ENCODE measurements at regions not wholly inside any gene's neighbourhood (a gene's known extent, or its start where the extent isn't known, plus 50 kb on each side); places are given as distances from the start of the nearest gene placed in this dataset.
A peak's percentile ranks its signal among the peaks of the same experiment; 100 is the strongest.

DNA sequence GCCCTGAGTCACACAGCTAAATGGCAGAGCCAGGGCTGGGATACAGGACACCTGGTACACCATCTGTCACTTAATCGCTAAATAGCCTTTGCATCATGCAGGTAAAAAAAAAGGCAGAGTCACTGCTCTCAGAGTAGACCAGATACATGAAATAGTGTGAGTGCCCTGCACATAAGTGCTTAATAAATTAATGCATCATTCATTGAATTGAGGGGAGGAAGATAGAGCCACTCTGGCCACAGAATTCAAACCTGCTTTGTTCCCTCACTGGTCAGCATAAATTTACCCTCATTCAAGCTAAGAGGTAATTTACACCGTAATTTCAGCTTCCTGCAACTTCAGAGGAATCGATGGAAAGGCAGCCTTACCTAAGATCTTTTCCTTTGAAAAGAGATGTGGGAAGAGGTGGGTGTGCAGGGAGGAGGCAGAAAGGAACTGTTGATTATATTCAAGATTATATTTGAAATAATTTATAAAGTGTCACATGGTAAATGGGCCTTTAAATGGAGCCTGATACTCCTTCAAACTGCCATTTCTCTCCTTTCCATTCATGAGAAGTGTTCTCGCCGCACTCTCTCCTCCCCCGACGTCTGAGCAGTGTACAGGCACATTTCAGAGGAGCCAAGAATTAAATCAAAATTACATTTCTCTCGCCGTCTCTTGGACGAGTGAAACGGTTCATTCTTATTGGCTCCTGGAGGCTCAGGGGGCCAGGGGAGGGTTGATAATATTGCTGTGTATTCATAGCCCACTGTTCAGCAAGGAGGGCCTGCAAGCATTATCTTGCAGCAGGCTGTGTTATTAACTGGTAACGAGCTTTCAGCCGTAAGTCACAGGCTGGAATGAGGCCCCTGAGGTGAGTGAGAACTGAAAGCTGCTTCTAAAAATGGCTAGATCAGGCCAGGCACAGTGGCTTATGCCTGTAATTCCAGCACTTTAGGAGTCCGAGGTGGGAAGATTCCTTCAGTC is 52.2 kb upstream of the HMGXB4 start:
- H3K9ac ChIP-seq = no peak overlapping the region
- peak; percentile 46 for DNase-seq (ENCODE audit: low spot score)
- peak overlapping the region; percentile 66 for H3K4me2 ChIP-seq
- no peaks in the 10 kb centered on the region for H3K9me3 ChIP-seq (ENCODE audit: low read depth)
- Mint-ChIP-seq H3K36me3 (no peaks in the 10 kb centered on the region), H3K27ac (peak overlapping the region; percentile 90), H3K4me1 (peaks cover 23% of the 10 kb centered on the region), H3K27me3 (ENCODE audit: insufficient read depth, low read depth) (peaks cover 7% of the 10 kb centered on the region), H3K4me3 (no peak overlapping the region), H3K9me3 (no peaks in the 10 kb centered on the region)
- no peaks in the 10 kb centered on the region for H4K20me1 ChIP-seq (ENCODE audit: low read depth)
- peak overlapping the region; percentile 99 for H2AFZ ChIP-seq (replicated peaks)
- H3F3A ChIP-seq (ENCODE audit: low read depth) = peaks cover 17% of the 10 kb centered on the region
- no peaks in the 10 kb centered on the region for H3K27me3 ChIP-seq
- H3K4me1 ChIP-seq = peaks cover 25% of the 10 kb centered on the region
- TF ChIP-seq EZH2 (IDR thresholded peaks at IDR 0.05) (no peak), EZH2phosphoT487 (IDR thresholded peaks at IDR 0.05) (no peak)
- TF ChIP-seq, protein P1, sequence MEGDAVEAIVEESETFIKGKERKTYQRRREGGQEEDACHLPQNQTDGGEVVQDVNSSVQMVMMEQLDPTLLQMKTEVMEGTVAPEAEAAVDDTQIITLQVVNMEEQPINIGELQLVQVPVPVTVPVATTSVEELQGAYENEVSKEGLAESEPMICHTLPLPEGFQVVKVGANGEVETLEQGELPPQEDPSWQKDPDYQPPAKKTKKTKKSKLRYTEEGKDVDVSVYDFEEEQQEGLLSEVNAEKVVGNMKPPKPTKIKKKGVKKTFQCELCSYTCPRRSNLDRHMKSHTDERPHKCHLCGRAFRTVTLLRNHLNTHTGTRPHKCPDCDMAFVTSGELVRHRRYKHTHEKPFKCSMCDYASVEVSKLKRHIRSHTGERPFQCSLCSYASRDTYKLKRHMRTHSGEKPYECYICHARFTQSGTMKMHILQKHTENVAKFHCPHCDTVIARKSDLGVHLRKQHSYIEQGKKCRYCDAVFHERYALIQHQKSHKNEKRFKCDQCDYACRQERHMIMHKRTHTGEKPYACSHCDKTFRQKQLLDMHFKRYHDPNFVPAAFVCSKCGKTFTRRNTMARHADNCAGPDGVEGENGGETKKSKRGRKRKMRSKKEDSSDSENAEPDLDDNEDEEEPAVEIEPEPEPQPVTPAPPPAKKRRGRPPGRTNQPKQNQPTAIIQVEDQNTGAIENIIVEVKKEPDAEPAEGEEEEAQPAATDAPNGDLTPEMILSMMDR (IDR thresholded peaks at IDR 0.05) = no peak
- H3K4me3 ChIP-seq = no peak overlapping the region
- no peaks in the 10 kb centered on the region for H3K79me2 ChIP-seq (ENCODE audit: low read depth)
- no peaks in the 10 kb centered on the region for H3K36me3 ChIP-seq
- peak overlapping the region; percentile 13 for H3K27ac ChIP-seq

DNA sequence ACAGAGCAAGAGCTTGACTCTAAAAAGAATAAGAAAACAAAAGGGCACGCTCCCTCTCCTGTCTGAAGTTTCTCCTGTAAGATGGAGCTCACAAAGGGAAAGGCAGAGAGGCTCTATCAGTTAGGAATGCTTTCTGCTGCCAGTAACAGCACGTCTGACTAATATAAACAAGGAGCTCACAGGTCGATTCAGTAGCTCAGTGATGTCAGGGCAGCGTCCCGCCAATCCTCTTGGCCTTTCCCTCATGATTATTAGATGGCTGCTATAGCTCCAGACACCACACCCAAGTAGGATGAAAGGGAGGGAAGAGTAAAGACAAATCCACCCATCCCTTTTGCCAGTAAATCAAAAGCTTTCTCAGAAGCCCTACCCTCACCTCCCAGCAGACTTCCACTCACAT is 51.3 kb upstream of the HMGXB4 start:
- H3K4me2 ChIP-seq = peak overlapping the region; percentile 66
- peak overlapping the region; percentile 89 for H3K27ac Mint-ChIP-seq
- TF ChIP-seq, protein P1 (IDR thresholded peaks at IDR 0.05) = no peak
- TF ChIP-seq EZH2phosphoT487 (IDR thresholded peaks at IDR 0.05) (no peak), EZH2 (IDR thresholded peaks at IDR 0.05) (no peak)

DNA sequence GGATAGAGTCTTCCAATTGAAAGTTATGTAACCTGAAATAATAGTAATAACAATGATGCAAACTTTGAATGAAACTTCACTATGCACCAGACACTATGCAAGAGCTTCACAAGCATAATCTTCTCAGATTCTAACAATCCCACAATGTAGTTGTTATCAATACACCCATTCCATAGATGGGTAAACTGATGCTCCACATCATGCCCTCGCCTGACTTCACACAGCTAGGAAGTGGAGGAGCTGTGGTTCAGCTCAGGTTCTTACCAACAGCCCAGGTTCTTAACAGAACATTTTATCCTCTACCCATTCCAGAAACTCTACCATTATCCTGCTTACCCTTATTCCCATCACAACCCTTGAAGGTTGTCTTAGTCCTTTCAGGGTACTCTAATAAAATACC is 50.4 kb upstream of the HMGXB4 start:
- Histone ChIP-seq H3K27ac (no peak overlapping the region), H4K20me1 (ENCODE audit: low read depth) (no peaks in the 10 kb centered on the region), H3K27me3 (no peaks in the 10 kb centered on the region), H3K79me2 (ENCODE audit: low read depth) (no peaks in the 10 kb centered on the region), H2AFZ (replicated peaks) (no peak overlapping the region), H3K4me3 (no peak overlapping the region), H3F3A (ENCODE audit: low read depth) (peaks cover 17% of the 10 kb centered on the region), H3K4me1 (peaks cover 30% of the 10 kb centered on the region), H3K4me2 (no peak overlapping the region), H3K9me3 (ENCODE audit: low read depth) (no peaks in the 10 kb centered on the region), H3K36me3 (no peaks in the 10 kb centered on the region), H3K9ac (no peak overlapping the region)
- Mint-ChIP-seq H3K4me3 (no peak overlapping the region), H3K9me3 (no peaks in the 10 kb centered on the region), H3K36me3 (no peaks in the 10 kb centered on the region), H3K4me1 (peaks cover 23% of the 10 kb centered on the region), H3K27me3 (ENCODE audit: insufficient read depth, low read depth) (peaks cover 4% of the 10 kb centered on the region), H3K27ac (no peak overlapping the region)
- no peak for DNase-seq (ENCODE audit: low spot score)
- TF ChIP-seq, protein P1 (IDR thresholded peaks at IDR 0.05) = no peak
- TF ChIP-seq EZH2phosphoT487 (IDR thresholded peaks at IDR 0.05) (no peak), EZH2 (IDR thresholded peaks at IDR 0.05) (no peak)

More for the DNA sequence above, 51.3 kb upstream of the HMGXB4 start:
- H3K27ac ChIP-seq = peak overlapping the region; percentile 13
- no peaks in the 10 kb centered on the region for H3K9me3 Mint-ChIP-seq
- H4K20me1 ChIP-seq (ENCODE audit: low read depth) = no peaks in the 10 kb centered on the region
- H3K9me3 ChIP-seq (ENCODE audit: low read depth) = no peaks in the 10 kb centered on the region
- H2AFZ ChIP-seq (replicated peaks) = peak overlapping the region; percentile 99
- no peaks in the 10 kb centered on the region for H3K36me3 Mint-ChIP-seq
- H3K27me3 Mint-ChIP-seq (ENCODE audit: insufficient read depth, low read depth) = peaks cover 7% of the 10 kb centered on the region
- H3F3A ChIP-seq (ENCODE audit: low read depth) = peaks cover 17% of the 10 kb centered on the region
- H3K4me3 Mint-ChIP-seq = no peak overlapping the region
- no peaks in the 10 kb centered on the region for H3K27me3 ChIP-seq
- peaks cover 30% of the 10 kb centered on the region for H3K4me1 ChIP-seq
- H3K79me2 ChIP-seq (ENCODE audit: low read depth) = no peaks in the 10 kb centered on the region
- H3K9ac ChIP-seq = no peak overlapping the region
- H3K4me3 ChIP-seq = no peak overlapping the region
- no peak for DNase-seq (ENCODE audit: low spot score)
- H3K36me3 ChIP-seq = no peaks in the 10 kb centered on the region
- peaks cover 23% of the 10 kb centered on the region for H3K4me1 Mint-ChIP-seq

All from neural progenitor cell (in vitro differentiated cells).